HG03432 (cell line): ENCODE measurements at regions not wholly inside any gene's neighbourhood (a gene's known extent, or its start where the extent isn't known, plus 50 kb on each side); places are given as distances from the start of the nearest gene placed in this dataset.

ENCODE experiments used
- ATAC-seq: cut with Tn5 transposase; IDR thresholded peaks from one replicate; pipeline ENCODE4 v1.9.1; 2021; ENCODE audit warnings: mild to moderate bottlenecking, moderate library complexity; ENCODE audit not compliant: unreplicated experiment

GRCh38 chr11:127223026-127223425 is 222.5 kb upstream of the KIRREL3 start:
- ATAC-seq, result no peak

GRCh38 chr11:127219704-127220103 is 219.1 kb upstream of the KIRREL3 start:
- no peak for ATAC-seq

GRCh38 chr11:127218275-127218608 is 217.7 kb upstream of the KIRREL3 start:
- ATAC-seq, result no peak

- no peak for ATAC-seq
Observed at GRCh38 chr11:127217452-127218274, 217.1 kb upstream of the KIRREL3 start.

GRCh38 chr11:127205688-127206217 is 205.2 kb upstream of the KIRREL3 start:
- no peak for ATAC-seq

GRCh38 chr11:127203490-127203889 is 202.9 kb upstream of the KIRREL3 start:
- ATAC-seq, result no peak

GRCh38 chr11:127202105-127202504 is 201.5 kb upstream of the KIRREL3 start:
- no peak for ATAC-seq

- ATAC-seq, result no peak
Observed at GRCh38 chr11:127199306-127199801, 198.8 kb upstream of the KIRREL3 start.

GRCh38 chr11:127195501-127196120 is 195.0 kb upstream of the KIRREL3 start:
- ATAC-seq, result no peak

- no peak for ATAC-seq
Observed at GRCh38 chr11:127194521-127194920, 194.0 kb upstream of the KIRREL3 start.

- no peak for ATAC-seq
Observed at GRCh38 chr11:127193950-127194349, 193.4 kb upstream of the KIRREL3 start.

GRCh38 chr11:127191689-127192088 is 191.1 kb upstream of the KIRREL3 start:
- ATAC-seq, result no peak

GRCh38 chr11:127191261-127191660 is 190.7 kb upstream of the KIRREL3 start:
- no peak for ATAC-seq

- no peak for ATAC-seq
Observed at GRCh38 chr11:127182586-127183203, 182.1 kb upstream of the KIRREL3 start.

GRCh38 chr11:127157225-127157624 is 156.7 kb upstream of the KIRREL3 start:
- no peak for ATAC-seq

GRCh38 chr11:127149410-127149809 is 148.8 kb upstream of the KIRREL3 start:
- ATAC-seq, result no peak

GRCh38 chr11:127143251-127143650 is 142.7 kb upstream of the KIRREL3 start:
- ATAC-seq, result no peak

GRCh38 chr11:127138613-127139012 is 138.0 kb upstream of the KIRREL3 start:
- ATAC-seq, result no peak

- no peak for ATAC-seq
Observed at GRCh38 chr11:127137771-127138280, 137.3 kb upstream of the KIRREL3 start.

GRCh38 chr11:127136438-127136837 is 135.9 kb upstream of the KIRREL3 start:
- no peak for ATAC-seq

- ATAC-seq, result no peak
Observed at GRCh38 chr11:127135256-127135655, 134.7 kb upstream of the KIRREL3 start.
